GM12891 (cell line): ENCODE measurements at regions not wholly inside any gene's neighbourhood (a gene's known extent, or its start where the extent isn't known, plus 50 kb on each side); places are given as distances from the start of the nearest gene placed in this dataset.

ENCODE experiments used
- POLR2A ChIP-seq: IDR thresholded peaks from 2 replicates; pipeline ENCODE4 v1.6.1; 2011; ENCODE audit warnings: low read depth, low read length, control low read depth
- POLR2AphosphoS5 ChIP-seq: IDR thresholded peaks from 2 replicates; pipeline ENCODE4 v1.6.1; 2011; ENCODE audit warnings: low read depth, low read length, control low read depth

GRCh38 chr3:27943106-27943505, 221.0 kb upstream of the EOMES start:
- TF ChIP-seq POLR2A (no peak), POLR2AphosphoS5 (no peak)
